Natural killer cell (primary cell): ENCODE measurements at regions not wholly inside any gene's neighbourhood (a gene's known extent, or its start where the extent isn't known, plus 50 kb on each side); places are given as distances from the start of the nearest gene placed in this dataset.

Experiments used
- ATAC-seq, 3 donors: fragments of 150-1000 bp in 2 of 3; fragments of 200-7000 bp in 1 of 3; cut with Tn5 transposase; 1 replicate in 1 of 3; 2 replicates in 2 of 3; pipeline ENCODE4 v1.10.0; 2021; ENCODE audit warnings: mild to moderate bottlenecking in 2 of 3, moderate library complexity in 2 of 3
- DNase-seq, 2 donors: peaks; one replicate each; pipeline versions ENCODE4 v3.0.0 to v3.0.0-alpha.2; 2013 to 2021; ENCODE audit warnings: mixed read lengths in 1 of 2
- H3K27ac ChIP-seq: one replicate; pipeline ENCODE4 v1.5.1; 2013; ENCODE audit warnings: mild to moderate bottlenecking, low read length
- H3K27me3 ChIP-seq: one replicate; pipeline ENCODE4 v1.6.1; 2013; ENCODE audit warnings: low read length; ENCODE audit not compliant: control insufficient read depth, insufficient read depth
- H3K36me3 ChIP-seq: one replicate; pipeline ENCODE4 v1.6.1; 2013; ENCODE audit warnings: low read length; ENCODE audit not compliant: control insufficient read depth, insufficient read depth
- H3K4me1 ChIP-seq: one replicate; pipeline ENCODE4 v1.6.1; 2013; ENCODE audit warnings: low read length; ENCODE audit not compliant: control insufficient read depth, insufficient read depth
- H3K4me3 ChIP-seq: one replicate; pipeline ENCODE4 v1.5.1; 2013; ENCODE audit warnings: low read length
- H3K9me3 ChIP-seq: one replicate; pipeline ENCODE4 v1.6.1; 2013; ENCODE audit warnings: low read length; ENCODE audit not compliant: control insufficient read depth, insufficient read depth
- H3K27ac Mint-ChIP-seq, 2 donors: one replicate each; pipeline ENCODE4 v1.8.0; 2022; ENCODE audit warnings: mild to moderate bottlenecking in 2 of 2, mixed read lengths in 2 of 2, moderate library complexity in 1 of 2
- H3K27me3 Mint-ChIP-seq, 2 donors: one replicate each; pipeline ENCODE4 v1.8.0; 2022; ENCODE audit warnings: low read depth in 2 of 2, mixed read lengths in 2 of 2
- H3K36me3 Mint-ChIP-seq: one replicate; pipeline ENCODE4 v1.8.0; 2022; ENCODE audit warnings: mixed read lengths
- H3K4me1 Mint-ChIP-seq, 2 donors: one replicate each; pipeline ENCODE4 v1.8.0; 2022; ENCODE audit warnings: mixed read lengths in 2 of 2
- H3K4me3 Mint-ChIP-seq: one replicate; pipeline ENCODE4 v1.8.0; 2022; ENCODE audit warnings: mild to moderate bottlenecking, moderate library complexity, mixed read lengths
- H3K9me3 Mint-ChIP-seq, 2 donors: one replicate each; pipeline ENCODE4 v1.8.0; 2022; ENCODE audit warnings: mixed read lengths in 2 of 2
- WGBS: methylation state at CpG from one replicate; pipeline ENCODE4 v1.1.7; 2013; ENCODE audit warnings: missing lambda C conversion rate; ENCODE audit not compliant: insufficient coverage; 5-methylcytosine and 5-hydroxymethylcytosine counted together
- intact Hi-C: fragments of 100-400 bp; cut with micrococcal nuclease; formaldehyde crosslinking; loops from one replicate; pipeline ENCODE4 v1.14.2; 2022
- TF ChIP-seq, protein P1 (sequence below): fragments of 200-600 bp; IDR thresholded peaks from one replicate; pipeline ENCODE4 v1.8.0; 2022; ENCODE audit warnings: antibody characterized with exemption

DNA sequence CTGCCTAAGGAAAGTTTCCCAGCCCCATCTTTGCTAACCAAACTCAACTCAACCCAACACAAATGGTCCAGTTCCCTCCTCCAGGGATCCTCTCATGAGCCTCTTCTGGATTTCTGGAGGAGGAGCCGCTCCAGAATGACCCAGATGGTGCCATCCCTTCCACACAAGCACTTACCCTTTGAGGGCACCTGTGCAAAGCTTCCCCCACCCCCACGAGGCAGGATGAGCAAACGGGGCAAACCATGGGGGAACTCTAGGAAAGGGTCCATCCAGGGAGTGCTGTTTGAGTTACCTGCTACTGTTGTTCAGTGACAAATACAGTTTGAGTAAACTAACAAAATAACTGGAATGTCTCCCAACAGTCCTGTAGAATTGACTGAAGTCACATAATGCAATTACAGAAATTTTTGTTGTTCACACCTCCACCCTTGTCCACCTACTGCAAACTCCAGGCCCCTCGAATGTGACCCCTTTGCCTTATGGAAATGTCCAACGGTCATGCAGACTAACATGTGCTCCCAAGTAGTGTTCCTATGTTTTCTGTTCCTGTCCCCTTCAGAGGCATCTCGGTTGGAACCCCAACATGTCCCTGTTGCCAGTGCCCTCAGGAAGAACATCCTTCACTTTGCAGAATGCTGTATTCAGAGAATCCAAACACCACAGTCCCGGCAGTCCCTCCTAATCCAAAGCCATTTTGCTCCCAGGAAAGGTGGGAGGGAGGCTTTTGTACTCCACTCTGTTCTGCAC lies 160.1 kb downstream of the RRAGC start:
- Histone ChIP-seq H3K4me3 (no peak overlapping the region), H3K4me1 (no peaks in the 10 kb centered on the region), H3K36me3 (no peaks in the 10 kb centered on the region), H3K27ac (no peak overlapping the region), H3K27me3 (no peaks in the 10 kb centered on the region), H3K9me3 (no peaks in the 10 kb centered on the region)
- TF ChIP-seq, protein P1, sequence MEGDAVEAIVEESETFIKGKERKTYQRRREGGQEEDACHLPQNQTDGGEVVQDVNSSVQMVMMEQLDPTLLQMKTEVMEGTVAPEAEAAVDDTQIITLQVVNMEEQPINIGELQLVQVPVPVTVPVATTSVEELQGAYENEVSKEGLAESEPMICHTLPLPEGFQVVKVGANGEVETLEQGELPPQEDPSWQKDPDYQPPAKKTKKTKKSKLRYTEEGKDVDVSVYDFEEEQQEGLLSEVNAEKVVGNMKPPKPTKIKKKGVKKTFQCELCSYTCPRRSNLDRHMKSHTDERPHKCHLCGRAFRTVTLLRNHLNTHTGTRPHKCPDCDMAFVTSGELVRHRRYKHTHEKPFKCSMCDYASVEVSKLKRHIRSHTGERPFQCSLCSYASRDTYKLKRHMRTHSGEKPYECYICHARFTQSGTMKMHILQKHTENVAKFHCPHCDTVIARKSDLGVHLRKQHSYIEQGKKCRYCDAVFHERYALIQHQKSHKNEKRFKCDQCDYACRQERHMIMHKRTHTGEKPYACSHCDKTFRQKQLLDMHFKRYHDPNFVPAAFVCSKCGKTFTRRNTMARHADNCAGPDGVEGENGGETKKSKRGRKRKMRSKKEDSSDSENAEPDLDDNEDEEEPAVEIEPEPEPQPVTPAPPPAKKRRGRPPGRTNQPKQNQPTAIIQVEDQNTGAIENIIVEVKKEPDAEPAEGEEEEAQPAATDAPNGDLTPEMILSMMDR = no peak
- intact Hi-C loops = no loop called here
- no peaks in the 10 kb centered on the region for H3K4me1 Mint-ChIP-seq
- H3K9me3 Mint-ChIP-seq = peaks cover 0 to 2% of the 10 kb centered on the region in 2 donors
- no peak overlapping the region for H3K4me3 Mint-ChIP-seq
- no peaks in the 10 kb centered on the region for H3K36me3 Mint-ChIP-seq
- DNase-seq (no peak), ATAC-seq (no peak)
- H3K27me3 Mint-ChIP-seq = peaks cover 28 to 45% of the 10 kb centered on the region in 2 donors
- WGBS = 80% methylated on average over 7 of the region's 7 CpGs
- H3K27ac Mint-ChIP-seq = no peak overlapping the region

DNA sequence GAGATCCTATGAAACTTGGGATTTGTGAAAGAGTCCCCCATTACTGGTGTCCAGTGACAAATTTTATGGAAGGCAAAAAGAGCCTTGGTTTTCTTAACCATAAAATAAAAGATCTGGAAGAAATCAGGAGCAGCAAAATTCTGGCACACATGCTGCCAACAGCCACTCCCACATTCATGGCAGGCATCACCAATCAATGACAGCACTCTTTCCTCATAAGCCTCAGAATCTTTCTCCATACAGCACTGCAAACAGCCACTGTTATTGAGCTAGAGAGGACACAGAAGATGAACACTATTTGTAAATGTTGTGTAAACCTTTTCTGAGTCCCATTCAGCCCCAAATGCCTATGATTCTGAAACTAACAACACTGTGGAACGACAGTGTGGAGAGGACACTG lies 162.2 kb downstream of the RRAGC start:
- Mint-ChIP-seq H3K27me3 (peaks cover 26 to 33% of the 10 kb centered on the region in 2 donors), H3K4me1 (no peaks in the 10 kb centered on the region), H3K36me3 (no peaks in the 10 kb centered on the region), H3K27ac (no peak overlapping the region), H3K9me3 (peaks cover 0 to 2% of the 10 kb centered on the region in 2 donors), H3K4me3 (no peak overlapping the region)
- Histone ChIP-seq H3K4me1 (no peaks in the 10 kb centered on the region), H3K4me3 (no peak overlapping the region), H3K36me3 (no peaks in the 10 kb centered on the region), H3K9me3 (no peaks in the 10 kb centered on the region), H3K27me3 (no peaks in the 10 kb centered on the region), H3K27ac (no peak overlapping the region)
- no peak for DNase-seq
- WGBS = 67% methylated on average over 1 of the region's 1 CpG
- intact Hi-C loops = no loop called here
- ATAC-seq = no peak
- TF ChIP-seq, protein P1 = no peak

DNA sequence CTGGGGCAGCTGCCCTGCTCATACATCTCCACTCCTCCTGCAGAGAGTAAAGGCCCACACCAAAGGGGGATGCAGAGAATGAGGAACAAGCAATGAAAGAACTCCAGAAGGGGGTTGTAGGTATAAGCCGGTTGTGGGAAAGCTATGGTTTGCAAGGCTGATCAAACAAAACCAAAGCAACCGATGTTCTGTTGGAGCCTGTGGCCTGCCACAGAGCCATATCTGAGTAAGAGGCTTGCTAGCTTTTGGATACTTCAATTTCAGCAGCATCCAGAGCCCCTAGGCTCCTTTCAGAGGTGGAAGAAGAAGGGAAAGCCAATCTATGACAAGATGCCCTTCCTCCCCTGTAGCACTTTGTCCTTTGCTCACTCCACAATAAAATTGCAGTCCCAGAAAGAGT lies 163.2 kb downstream of the RRAGC start:
- intact Hi-C loops = no loop called here
- Histone ChIP-seq H3K4me3 (no peak overlapping the region), H3K36me3 (no peaks in the 10 kb centered on the region), H3K9me3 (no peaks in the 10 kb centered on the region), H3K27me3 (no peaks in the 10 kb centered on the region), H3K4me1 (no peaks in the 10 kb centered on the region), H3K27ac (no peak overlapping the region)
- no peaks in the 10 kb centered on the region for H3K36me3 Mint-ChIP-seq
- H3K4me3 Mint-ChIP-seq = no peak overlapping the region
- peaks cover 22 to 36% of the 10 kb centered on the region in 2 donors for H3K27me3 Mint-ChIP-seq
- ATAC-seq = no peak
- TF ChIP-seq, protein P1 = no peak
- WGBS = 76% methylated on average over 2 of the region's 2 CpGs
- H3K27ac Mint-ChIP-seq = no peak overlapping the region
- peaks cover 0 to 2% of the 10 kb centered on the region in 2 donors for H3K9me3 Mint-ChIP-seq
- no peaks in the 10 kb centered on the region for H3K4me1 Mint-ChIP-seq
- no peak for DNase-seq

DNA sequence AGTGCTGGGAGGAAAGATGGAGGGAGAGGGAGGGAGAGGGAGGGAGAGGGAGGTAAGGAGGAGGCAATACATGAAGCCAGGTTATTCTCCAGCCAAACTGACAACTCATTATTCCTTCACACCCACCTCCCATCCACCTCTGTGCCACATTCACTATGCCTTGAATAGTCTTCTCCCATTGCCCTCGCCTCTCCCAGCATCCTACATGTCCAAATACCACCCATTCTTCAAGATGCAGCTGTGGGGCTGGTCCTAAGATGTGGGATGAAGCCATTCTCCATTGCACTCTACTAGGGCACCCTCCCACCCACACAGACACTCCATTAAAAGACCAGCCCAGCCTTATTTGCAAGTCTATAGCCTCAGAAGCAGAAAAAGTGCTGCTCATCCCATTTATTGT lies 165.8 kb downstream of the RRAGC start:
- H3K4me3 Mint-ChIP-seq = no peak overlapping the region
- H3K27me3 Mint-ChIP-seq = peaks cover 24 to 48% of the 10 kb centered on the region in 2 donors
- ATAC-seq (no peak), DNase-seq (no peak)
- H3K4me1 Mint-ChIP-seq = no peaks in the 10 kb centered on the region
- 41% methylated on average over 1 of the region's 1 CpG for WGBS
- no peak overlapping the region for H3K4me3 ChIP-seq
- H3K27ac Mint-ChIP-seq = no peak overlapping the region
- H3K27me3 ChIP-seq = peaks cover 4% of the 10 kb centered on the region
- no peaks in the 10 kb centered on the region for H3K9me3 Mint-ChIP-seq
- H3K27ac ChIP-seq = no peak overlapping the region
- H3K36me3 Mint-ChIP-seq = no peaks in the 10 kb centered on the region
- TF ChIP-seq, protein P1 = no peak
- intact Hi-C loops = no loop called here
- H3K9me3 ChIP-seq = no peaks in the 10 kb centered on the region
- H3K36me3 ChIP-seq = no peaks in the 10 kb centered on the region
- no peaks in the 10 kb centered on the region for H3K4me1 ChIP-seq
